Effector memory CD8-positive, alpha-beta T cell (primary cell): ENCODE measurements at regions not wholly inside any gene's neighbourhood (a gene's known extent, or its start where the extent isn't known, plus 50 kb on each side); places are given as distances from the start of the nearest gene placed in this dataset.
A peak's percentile ranks its signal among the peaks of the same experiment; 100 is the strongest.

Experiments used
- ATAC-seq: fragments of 150-1000 bp; cut with Tn5 transposase; replicated peaks from 2 replicates; pipeline ENCODE4 v1.10.0; 2021; ENCODE audit warnings: mild to moderate bottlenecking, moderate library complexity
- DNase-seq, 3 experiments: peaks; one replicate each; pipeline ENCODE4 v3.0.0; 2021
- H3K27ac Mint-ChIP-seq, 2 donors: one replicate each; pipeline ENCODE4 v1.8.0; 2022; ENCODE audit warnings: mild to moderate bottlenecking in 2 of 2, mixed read lengths in 2 of 2, moderate library complexity in 2 of 2
- H3K27me3 Mint-ChIP-seq, 2 donors: one replicate each; pipeline ENCODE4 v1.8.0; 2022; ENCODE audit warnings: mixed read lengths in 2 of 2
- H3K36me3 Mint-ChIP-seq: one replicate; pipeline ENCODE4 v1.8.0; 2022; ENCODE audit warnings: mild to moderate bottlenecking, moderate library complexity, mixed read lengths; ENCODE audit not compliant: insufficient read depth
- H3K4me1 Mint-ChIP-seq, 2 donors: one replicate each; pipeline ENCODE4 v1.8.0; 2022; ENCODE audit warnings: low read depth in 2 of 2, mixed read lengths in 2 of 2
- H3K4me3 Mint-ChIP-seq, 2 donors: one replicate each; pipeline ENCODE4 v1.8.0; 2022; ENCODE audit warnings: mild to moderate bottlenecking in 2 of 2, mixed read lengths in 2 of 2, moderate library complexity in 2 of 2
- H3K9me3 Mint-ChIP-seq, 2 donors: one replicate each; pipeline ENCODE4 v1.8.0; 2022; ENCODE audit warnings: mixed read lengths in 2 of 2

DNA sequence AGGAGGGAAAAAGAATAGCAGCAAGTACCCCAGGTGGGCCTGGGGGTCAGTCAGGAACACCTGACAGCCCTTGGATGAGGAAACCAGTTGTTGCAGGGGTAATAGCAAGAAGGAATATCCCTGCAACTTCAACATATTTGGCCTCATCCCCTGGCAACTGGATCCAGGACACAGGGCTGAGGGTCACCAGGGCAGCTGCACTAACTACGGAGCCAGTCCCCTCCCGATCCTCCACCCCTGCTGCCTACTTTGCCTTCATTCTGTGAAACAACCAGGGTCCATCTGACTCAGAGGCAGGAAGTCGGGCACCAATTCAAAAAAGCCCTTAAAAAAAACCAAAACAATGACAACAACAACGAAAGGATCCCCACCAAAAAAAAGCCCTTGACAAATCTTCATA is 52.9 kb downstream of the FRMPD3 start:
- Mint-ChIP-seq H3K4me3 (no peak overlapping the region), H3K36me3 (no peaks in the 10 kb centered on the region), H3K9me3 (no peaks in the 10 kb centered on the region), H3K4me1 (peaks cover 8 to 13% of the 10 kb centered on the region in 2 donors), H3K27me3 (peaks cover 0 to 40% of the 10 kb centered on the region in 2 donors), H3K27ac (peak overlapping the region in 1 of 2 donors; percentile 77)
- DNase-seq (no peak), ATAC-seq (no peak)

DNA sequence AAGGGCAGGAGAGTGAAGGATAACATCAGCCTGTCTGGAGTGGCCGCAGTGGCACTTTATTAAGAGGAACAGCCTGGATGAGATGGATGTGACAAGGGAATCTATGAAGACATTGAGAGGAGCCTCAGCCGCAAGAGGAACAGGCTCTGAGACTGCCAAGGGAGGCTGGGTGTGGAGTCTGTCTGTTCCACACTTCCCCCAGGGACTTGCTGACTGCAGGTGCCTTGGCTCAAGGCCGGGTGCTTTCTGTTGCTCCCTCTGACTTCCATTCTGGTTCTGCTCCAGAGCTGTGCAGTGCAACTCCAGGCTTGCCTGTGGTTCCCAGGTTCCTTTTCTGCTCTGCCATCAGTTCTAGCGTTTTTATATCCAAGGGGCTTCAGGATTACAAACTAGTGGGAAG is 54.6 kb downstream of the FRMPD3 start:
- Mint-ChIP-seq H3K4me1 (peaks cover 8 to 13% of the 10 kb centered on the region in 2 donors), H3K27me3 (peaks cover 0 to 40% of the 10 kb centered on the region in 2 donors), H3K4me3 (no peak overlapping the region), H3K27ac (no peak overlapping the region), H3K9me3 (no peaks in the 10 kb centered on the region), H3K36me3 (no peaks in the 10 kb centered on the region)
- DNase-seq (no peak), ATAC-seq (no peak)

DNA sequence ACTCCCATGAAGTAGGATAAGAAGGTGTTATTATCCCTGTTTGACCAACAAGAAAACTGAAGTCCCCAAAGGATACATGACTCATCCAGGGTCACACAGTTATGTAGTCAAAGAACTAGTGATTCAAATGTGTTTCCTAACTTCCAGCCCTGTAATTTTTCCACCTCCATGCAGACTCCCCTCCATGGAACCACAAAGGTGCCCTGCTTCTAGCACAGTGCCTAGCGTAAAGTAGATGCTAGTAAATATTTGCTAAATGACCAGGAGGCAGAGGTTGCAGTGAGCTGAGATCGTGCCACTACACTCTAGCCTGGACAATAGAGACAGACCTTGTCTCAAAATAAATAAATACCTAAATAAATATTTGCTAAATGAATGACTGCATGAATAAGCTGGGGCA is 55.8 kb downstream of the FRMPD3 start:
- Mint-ChIP-seq H3K9me3 (no peaks in the 10 kb centered on the region), H3K36me3 (no peaks in the 10 kb centered on the region), H3K4me1 (peaks cover 8 to 15% of the 10 kb centered on the region in 2 donors), H3K27ac (no peak overlapping the region), H3K4me3 (no peak overlapping the region), H3K27me3 (peaks cover 0 to 40% of the 10 kb centered on the region in 2 donors)
- ATAC-seq (no peak), DNase-seq (no peak)

DNA sequence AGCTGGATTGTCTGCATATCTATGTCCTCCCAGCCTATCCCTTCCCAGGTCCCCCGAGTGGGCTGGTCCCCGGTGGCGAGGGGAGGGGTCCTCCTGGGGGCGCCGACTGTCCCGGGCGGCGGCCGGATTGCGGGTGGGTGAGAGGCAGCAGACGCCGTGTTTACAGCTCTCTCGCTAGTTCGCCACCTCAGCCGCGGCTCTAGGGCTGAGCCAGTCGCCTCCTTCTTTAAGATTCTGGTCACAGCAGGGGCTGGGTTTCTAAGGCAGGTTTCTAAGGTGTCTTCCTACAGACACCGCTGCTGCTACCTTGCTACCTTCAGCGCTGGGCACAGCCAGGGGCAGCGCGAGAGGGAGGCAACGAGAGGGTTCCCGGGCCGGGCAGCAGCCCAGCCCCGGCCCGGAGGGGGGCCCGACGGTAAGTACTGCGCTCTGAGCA is 57.2 kb downstream of the FRMPD3 start:
- Mint-ChIP-seq H3K4me3 (peak overlapping the region in 1 of 2 donors; percentile 73), H3K4me1 (peaks cover 7 to 15% of the 10 kb centered on the region in 2 donors), H3K27me3 (peaks cover 0 to 39% of the 10 kb centered on the region in 2 donors), H3K27ac (no peak overlapping the region), H3K36me3 (no peaks in the 10 kb centered on the region), H3K9me3 (no peaks in the 10 kb centered on the region)
- ATAC-seq: no peak
- DNase-seq: no peak

DNA sequence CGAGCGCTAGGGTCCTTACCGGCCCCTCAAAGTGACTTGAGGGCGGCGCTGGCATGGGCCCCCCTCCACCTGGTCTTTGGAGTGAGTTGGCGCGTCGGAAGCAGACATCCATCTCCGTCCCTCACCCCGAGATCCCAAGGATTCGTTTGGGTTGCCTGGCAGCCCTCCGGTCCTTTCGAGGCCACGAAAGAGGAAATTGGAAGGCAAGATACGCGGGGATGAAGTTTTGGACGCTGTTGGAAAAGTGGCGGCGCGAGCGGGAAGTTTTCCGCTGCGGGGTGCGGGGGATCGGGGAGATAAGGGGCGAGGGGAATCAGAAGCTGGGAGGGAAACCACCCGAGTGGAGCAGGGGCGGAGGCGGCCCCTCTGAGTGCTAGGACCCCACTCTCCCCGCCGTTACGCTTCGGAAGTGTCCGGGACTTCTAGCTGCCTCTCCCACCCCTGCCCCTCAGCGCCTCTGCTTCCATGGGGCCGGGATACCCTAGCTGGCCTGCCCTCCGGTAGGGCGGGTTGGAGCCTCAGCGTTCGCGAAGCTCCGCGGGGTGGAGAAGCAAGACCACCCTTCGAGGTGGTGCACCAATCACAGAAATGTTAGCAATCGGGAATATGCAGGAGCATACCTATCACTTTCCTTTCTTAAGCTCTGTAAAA is 57.8 kb downstream of the FRMPD3 start:
- no peak for ATAC-seq
- Mint-ChIP-seq H3K4me3 (peak overlapping the region in 1 of 2 donors; percentile 73), H3K4me1 (peaks cover 2 to 10% of the 10 kb centered on the region in 2 donors), H3K36me3 (no peaks in the 10 kb centered on the region), H3K9me3 (no peaks in the 10 kb centered on the region), H3K27ac (no peak overlapping the region), H3K27me3 (peaks cover 0 to 33% of the 10 kb centered on the region in 2 donors)
- DNase-seq: no peak

DNA sequence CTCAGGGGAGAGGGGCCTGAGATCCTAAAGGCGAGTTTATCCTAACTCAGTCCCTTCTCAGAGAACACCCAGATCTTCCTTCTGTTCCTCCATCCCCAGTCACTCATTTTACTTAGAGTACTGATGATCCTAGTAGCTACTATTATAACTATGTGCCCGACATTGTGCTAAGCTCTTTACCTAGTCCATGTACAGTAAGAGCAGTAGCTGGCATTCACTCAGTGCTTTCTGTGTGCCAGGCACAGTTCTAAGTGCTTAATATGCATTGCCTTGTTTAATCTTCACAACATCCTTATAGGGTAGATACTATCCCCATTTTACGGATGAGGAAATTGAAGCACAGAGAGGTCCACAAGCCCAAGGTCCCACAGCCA is 58.3 kb downstream of the FRMPD3 start:
- no peak overlapping the region for H3K4me3 Mint-ChIP-seq
- no peak overlapping the region for H3K27ac Mint-ChIP-seq
- peaks cover 0 to 28% of the 10 kb centered on the region in 2 donors for H3K27me3 Mint-ChIP-seq
- peaks cover 2 to 14% of the 10 kb centered on the region in 2 donors for H3K4me1 Mint-ChIP-seq
- DNase-seq: no peak
- ATAC-seq: no peak
- H3K9me3 Mint-ChIP-seq: no peaks in the 10 kb centered on the region
- no peaks in the 10 kb centered on the region for H3K36me3 Mint-ChIP-seq

DNA sequence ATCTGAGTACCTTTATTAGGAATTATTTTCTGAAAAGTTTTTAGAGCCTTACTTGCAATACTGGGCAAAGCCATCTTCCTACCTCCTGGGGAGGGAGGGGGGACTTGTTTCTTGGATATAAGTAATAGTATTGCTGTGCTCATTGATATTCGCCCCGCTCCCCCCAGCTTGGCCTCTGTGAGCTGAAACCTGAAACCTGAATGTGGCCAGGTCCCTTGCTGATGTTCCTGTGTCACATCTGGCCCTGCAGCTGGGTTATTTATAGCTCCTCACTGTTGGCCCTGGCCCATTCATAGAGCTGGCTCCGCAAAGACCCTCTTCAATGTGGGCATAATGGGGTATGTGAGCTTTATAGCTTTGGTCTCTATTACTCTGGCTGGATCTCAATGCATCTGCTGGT is 59.5 kb downstream of the FRMPD3 start:
- ATAC-seq: no peak
- DNase-seq: no peak
- peaks cover 4 to 12% of the 10 kb centered on the region in 2 donors for H3K4me1 Mint-ChIP-seq
- no peaks in the 10 kb centered on the region for H3K36me3 Mint-ChIP-seq
- H3K4me3 Mint-ChIP-seq: no peak overlapping the region
- H3K9me3 Mint-ChIP-seq: no peaks in the 10 kb centered on the region
- H3K27ac Mint-ChIP-seq: no peak overlapping the region
- peaks cover 0 to 16% of the 10 kb centered on the region in 2 donors for H3K27me3 Mint-ChIP-seq

DNA sequence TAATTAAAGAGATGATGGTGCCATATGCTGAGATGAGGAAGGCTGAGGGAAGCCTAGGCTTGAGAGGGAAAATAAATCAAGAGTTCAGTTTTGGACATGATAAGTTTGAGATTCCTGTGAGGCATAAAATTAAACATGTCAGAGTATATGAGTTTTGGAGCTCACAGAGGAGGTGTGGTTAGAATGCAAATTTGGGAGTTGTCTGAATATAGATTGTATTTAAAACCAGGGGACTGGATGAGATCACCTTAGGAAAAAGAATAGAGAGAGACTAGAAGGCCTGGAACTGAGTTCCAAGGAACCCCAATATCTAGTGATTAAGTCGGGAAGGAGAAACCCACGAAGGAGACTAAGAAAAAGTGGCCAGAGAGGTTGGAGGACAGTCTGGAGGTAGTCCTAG is 65.5 kb downstream of the FRMPD3 start:
- Mint-ChIP-seq H3K4me3 (no peak overlapping the region), H3K27ac (no peak overlapping the region), H3K9me3 (peaks cover 0 to 3% of the 10 kb centered on the region in 2 donors), H3K4me1 (peaks cover 6 to 19% of the 10 kb centered on the region in 2 donors), H3K27me3 (no peaks in the 10 kb centered on the region), H3K36me3 (no peaks in the 10 kb centered on the region)
- no peak for ATAC-seq
- DNase-seq: no peak

DNA sequence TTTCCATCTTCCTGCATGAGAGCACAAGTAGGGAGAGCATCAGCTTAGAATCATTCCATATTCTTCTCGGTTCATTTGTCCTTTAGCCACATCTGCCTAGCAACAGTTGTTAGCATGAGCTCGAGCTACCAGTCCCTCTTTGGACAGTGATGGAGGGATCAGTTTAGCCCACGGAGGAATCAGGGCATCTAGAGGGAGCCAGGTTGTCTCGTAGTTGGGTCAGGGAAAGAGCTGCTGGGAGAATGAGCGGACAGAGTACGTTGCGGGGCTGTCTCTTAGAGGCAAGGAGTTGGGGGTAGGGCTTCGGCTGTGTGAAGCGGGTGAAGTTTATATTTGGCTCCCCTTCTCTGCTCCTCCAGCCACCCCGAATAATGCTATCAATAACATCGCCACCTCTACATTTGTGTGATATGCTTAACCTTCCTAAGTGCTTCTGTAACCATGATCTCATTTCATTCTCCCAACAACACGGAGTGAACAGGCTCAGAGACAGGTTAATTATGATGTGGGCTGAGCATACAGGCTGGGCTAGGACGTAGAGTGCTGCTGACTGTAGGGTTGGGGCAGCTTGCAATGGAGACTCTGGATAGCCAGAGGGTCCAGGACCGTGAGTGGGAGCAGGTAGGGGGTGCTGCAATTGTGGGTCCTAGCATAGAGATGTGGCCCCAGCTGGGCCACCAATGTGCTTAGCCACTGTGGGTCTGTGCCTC is 72.6 kb downstream of the FRMPD3 start:
- H3K9me3 Mint-ChIP-seq: no peaks in the 10 kb centered on the region
- no peaks in the 10 kb centered on the region for H3K36me3 Mint-ChIP-seq
- H3K27me3 Mint-ChIP-seq: no peaks in the 10 kb centered on the region
- H3K27ac Mint-ChIP-seq: no peak overlapping the region
- ATAC-seq (no peak), DNase-seq (no peak)
- H3K4me3 Mint-ChIP-seq: no peak overlapping the region
- peaks cover 3 to 4% of the 10 kb centered on the region in 2 donors for H3K4me1 Mint-ChIP-seq

DNA sequence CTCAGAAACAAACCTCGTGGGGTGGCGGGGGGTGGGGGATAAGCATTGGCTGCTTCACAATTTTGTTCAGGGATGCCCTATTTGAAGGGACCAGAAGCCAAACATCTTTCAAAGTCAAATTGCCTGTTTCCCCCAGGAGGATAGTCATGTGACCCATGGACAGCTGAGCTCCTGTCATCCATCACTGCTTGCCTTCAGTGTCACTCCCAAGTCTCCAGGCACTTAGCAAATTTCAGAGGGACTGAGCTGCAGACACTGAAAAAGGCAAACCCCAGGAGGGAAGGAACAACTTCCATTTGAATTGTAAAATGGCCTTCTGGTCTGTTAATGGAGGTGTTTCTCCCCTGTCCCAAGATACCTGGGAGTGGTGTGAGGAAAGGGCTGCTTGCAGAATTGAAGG is 73.4 kb downstream of the FRMPD3 start:
- H3K9me3 Mint-ChIP-seq: no peaks in the 10 kb centered on the region
- no peak overlapping the region for H3K27ac Mint-ChIP-seq
- DNase-seq (no peak), ATAC-seq (no peak)
- no peaks in the 10 kb centered on the region for H3K36me3 Mint-ChIP-seq
- no peaks in the 10 kb centered on the region for H3K27me3 Mint-ChIP-seq
- H3K4me3 Mint-ChIP-seq: no peak overlapping the region
- peaks cover 3 to 4% of the 10 kb centered on the region in 2 donors for H3K4me1 Mint-ChIP-seq

DNA sequence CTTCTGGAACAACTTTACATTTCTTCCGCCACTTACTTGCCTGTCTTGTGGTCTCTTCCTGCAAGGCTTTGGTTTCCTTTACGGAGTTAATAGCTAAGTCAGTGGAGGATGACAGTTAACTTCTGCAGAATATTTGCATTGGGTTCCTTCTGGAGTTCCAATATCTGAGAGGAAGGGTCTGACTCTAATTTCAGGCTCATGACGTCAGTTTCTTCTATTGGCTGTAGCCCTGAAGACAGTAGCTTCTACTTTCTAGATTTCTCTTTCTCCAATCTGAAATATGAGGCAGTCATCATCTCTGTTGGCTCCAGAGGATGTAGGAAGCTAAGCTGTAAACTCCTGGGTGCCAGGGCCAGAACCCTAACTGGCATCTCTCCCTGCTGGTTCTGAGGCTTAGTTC is 76.7 kb downstream of the FRMPD3 start:
- DNase-seq (no peak), ATAC-seq (no peak)
- Mint-ChIP-seq H3K27ac (no peak overlapping the region), H3K4me1 (no peaks in the 10 kb centered on the region), H3K27me3 (no peaks in the 10 kb centered on the region), H3K36me3 (no peaks in the 10 kb centered on the region), H3K9me3 (no peaks in the 10 kb centered on the region), H3K4me3 (no peak overlapping the region)

DNA sequence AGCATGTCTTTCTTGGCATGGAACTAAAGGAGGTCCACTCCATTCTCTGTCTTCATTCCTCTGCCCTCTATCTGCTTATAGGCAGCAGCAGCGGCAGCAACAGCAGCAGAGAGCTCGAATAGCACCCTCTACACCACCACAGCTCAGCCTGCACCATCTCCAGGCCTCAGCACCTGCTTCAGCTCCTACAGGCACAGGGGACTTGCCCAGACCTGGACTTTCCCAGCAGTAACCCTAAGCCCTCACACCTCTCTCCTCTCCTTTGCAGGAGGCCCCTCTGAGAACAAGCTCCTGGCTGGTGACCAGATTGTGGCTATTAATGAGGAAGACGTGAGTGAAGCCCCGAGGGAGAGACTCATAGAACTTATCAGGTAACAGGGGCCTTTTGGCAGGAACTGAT is 80.7 kb downstream of the FRMPD3 start:
- DNase-seq (no peak), ATAC-seq (no peak)
- no peak overlapping the region for H3K27ac Mint-ChIP-seq
- H3K27me3 Mint-ChIP-seq: no peaks in the 10 kb centered on the region
- no peaks in the 10 kb centered on the region for H3K9me3 Mint-ChIP-seq
- H3K4me1 Mint-ChIP-seq: no peaks in the 10 kb centered on the region
- peaks cover 3% of the 10 kb centered on the region for H3K36me3 Mint-ChIP-seq
- no peak overlapping the region for H3K4me3 Mint-ChIP-seq

DNA sequence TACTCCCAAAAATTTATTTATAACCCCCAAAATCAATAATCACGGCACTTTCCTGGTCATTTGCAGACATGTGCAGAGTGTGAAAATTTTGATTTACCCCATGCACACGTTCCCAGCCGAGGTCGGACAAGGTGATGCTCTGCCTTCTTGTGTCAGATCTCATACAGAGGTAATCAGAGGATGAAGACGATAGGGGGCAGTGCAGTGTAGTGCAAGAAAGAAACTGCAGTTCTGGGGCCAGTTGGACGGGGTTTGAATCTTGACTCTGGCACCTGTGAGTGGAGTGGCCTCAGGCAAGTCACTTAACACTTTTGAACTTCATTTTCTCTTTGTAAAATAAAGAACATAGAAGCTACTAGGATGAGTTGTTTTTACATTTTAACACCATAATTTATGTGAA is 88.4 kb downstream of the FRMPD3 start:
- no peak overlapping the region for H3K27ac Mint-ChIP-seq
- H3K4me3 Mint-ChIP-seq: no peak overlapping the region

DNA sequence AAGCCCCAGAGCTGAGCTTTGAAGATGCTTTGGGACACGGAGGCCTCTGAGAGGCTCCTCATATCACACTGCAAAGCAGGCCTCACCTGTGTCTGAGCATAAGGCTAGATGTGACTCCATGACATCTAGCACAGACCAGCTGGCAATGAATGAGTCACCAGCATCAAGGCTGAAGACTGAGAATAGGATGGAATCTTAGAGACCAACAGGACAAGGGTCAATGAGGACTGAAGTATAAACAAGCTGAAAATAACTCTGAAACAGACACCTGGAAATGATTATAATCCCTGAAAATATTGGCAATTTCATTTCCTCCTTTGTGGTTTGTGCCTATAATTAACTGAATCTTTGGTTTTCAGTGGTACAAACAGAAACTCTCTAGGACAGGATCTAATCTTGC is 87.1 kb upstream of the PRPS1 start:
- H3K27me3 Mint-ChIP-seq: no peaks in the 10 kb centered on the region
- H3K4me3 Mint-ChIP-seq: no peak overlapping the region
- H3K36me3 Mint-ChIP-seq: no peaks in the 10 kb centered on the region
- peak overlapping the region in 1 of 2 donors; percentile 22 for H3K27ac Mint-ChIP-seq
- H3K4me1 Mint-ChIP-seq: no peaks in the 10 kb centered on the region
- no peaks in the 10 kb centered on the region for H3K9me3 Mint-ChIP-seq
- ATAC-seq (no peak), DNase-seq (no peak)

More for the DNA sequence above, 88.4 kb downstream of the FRMPD3 start:
- ATAC-seq (peak; percentile 29), DNase-seq (peak; percentile 1 to 4 (median 2))
- Mint-ChIP-seq H3K36me3 (no peaks in the 10 kb centered on the region), H3K9me3 (no peaks in the 10 kb centered on the region), H3K4me1 (no peaks in the 10 kb centered on the region), H3K27me3 (no peaks in the 10 kb centered on the region)
